GM12873 (cell line): ENCODE measurements at regions not wholly inside any gene's neighbourhood (a gene's known extent, or its start where the extent isn't known, plus 50 kb on each side); places are given as distances from the start of the nearest gene placed in this dataset.

Experiments used
- TF ChIP-seq, protein P1 (sequence below): IDR thresholded peaks from 2 replicates; pipeline ENCODE4 v1.5.1; 2012; ENCODE audit warnings: low read depth, mild to moderate bottlenecking, moderate library complexity, low read length, control low read depth; ENCODE audit not compliant: insufficient read depth; ENCODE audit errors: missing control alignments

DNA sequence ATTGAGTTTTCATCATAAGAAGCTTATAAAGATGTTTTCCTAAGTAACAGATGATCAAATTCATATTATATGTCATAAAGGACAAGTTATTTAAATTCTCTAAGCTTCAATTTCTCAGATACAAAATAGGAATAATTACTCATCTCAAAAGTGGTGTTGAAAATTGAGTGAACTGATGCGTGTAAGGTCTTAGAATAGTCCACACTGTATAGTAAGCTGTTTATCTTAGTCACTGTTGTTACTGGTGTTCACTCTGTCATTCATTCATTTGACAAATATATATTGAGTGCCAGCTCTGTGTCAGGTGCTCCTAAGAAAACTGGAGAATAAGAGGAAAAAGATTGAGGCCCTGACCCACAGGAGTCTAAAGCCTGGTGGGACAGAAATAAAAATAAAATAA is 186.3 kb upstream of the BRINP3 start:
- TF ChIP-seq, protein P1, sequence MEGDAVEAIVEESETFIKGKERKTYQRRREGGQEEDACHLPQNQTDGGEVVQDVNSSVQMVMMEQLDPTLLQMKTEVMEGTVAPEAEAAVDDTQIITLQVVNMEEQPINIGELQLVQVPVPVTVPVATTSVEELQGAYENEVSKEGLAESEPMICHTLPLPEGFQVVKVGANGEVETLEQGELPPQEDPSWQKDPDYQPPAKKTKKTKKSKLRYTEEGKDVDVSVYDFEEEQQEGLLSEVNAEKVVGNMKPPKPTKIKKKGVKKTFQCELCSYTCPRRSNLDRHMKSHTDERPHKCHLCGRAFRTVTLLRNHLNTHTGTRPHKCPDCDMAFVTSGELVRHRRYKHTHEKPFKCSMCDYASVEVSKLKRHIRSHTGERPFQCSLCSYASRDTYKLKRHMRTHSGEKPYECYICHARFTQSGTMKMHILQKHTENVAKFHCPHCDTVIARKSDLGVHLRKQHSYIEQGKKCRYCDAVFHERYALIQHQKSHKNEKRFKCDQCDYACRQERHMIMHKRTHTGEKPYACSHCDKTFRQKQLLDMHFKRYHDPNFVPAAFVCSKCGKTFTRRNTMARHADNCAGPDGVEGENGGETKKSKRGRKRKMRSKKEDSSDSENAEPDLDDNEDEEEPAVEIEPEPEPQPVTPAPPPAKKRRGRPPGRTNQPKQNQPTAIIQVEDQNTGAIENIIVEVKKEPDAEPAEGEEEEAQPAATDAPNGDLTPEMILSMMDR = no peak

DNA sequence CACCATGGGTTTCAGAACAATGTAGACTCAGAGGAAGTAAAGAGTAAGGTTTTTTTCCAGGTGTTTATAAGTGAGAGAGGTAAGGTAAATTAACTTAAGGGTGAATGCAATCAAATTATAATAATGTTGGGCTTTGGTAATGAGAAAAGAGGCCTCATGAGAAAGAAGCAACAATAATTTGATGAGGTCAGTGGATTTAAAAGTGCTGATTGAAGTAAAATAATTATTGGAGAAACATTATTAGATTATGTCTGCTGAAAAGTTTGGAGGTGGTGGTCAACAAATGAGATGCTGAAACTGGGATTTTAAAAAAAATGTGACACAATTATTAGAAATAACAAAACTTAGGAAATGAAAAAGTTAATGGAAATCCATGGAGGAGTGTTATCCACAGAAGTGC is 187.4 kb upstream of the BRINP3 start:
- TF ChIP-seq, protein P1 = no peak

DNA sequence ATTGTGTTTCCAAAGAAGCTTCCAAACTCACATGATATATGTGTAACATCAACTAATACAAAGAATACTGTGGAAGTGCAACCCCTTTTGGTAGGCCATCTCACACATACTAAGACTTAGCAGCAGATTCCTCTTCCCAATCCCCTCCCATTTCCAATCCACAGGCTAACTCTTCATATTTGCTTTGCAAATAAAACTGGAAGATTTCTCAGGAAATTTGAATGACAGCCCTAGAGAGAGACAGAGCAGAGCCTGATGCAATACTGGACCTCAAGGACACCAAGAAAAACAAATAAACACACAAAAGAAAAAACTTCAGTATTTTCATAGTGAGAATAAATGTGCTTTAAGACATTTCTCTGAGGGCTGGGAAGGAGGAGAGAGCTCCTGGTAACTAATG is 190.2 kb upstream of the BRINP3 start:
- TF ChIP-seq, protein P1 = no peak

DNA sequence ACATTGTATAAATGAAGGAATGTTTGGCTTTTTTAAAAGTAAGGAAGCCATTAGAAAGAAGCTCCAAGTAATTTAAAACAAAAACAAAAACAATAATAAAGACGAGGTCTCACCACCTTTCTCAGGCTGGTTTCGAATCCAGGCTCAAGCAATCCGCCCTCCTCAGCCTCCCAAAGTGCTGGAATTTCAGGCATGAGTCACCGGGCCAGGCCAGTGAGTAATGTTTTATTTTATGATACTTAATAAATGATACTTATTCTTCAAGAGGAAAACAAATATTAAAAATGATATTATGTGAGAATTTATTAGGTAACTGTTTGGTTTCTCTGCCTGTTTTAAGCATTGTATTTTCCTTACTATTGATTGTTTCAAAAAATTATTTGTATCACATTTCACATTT is 201.4 kb upstream of the BRINP3 start:
- TF ChIP-seq, protein P1 = no peak

DNA sequence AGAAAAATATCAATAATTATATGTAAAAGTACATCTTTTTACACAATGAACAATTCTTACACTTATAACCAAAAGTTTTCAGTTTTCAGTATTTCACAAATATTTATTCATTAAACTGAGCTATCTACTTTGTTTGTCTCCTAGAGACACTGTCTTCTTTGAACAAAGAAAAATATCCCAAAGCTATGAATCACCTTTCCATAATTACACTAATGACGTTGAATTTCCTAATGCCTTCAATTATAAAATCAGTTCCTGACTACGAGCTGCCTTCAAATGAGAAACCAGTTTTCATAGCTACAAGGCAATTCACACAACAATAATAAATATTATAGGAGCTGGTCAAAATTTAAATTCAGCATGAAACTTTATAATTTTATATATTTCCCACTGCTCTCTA is 201.8 kb upstream of the BRINP3 start:
- TF ChIP-seq, protein P1 = no peak

DNA sequence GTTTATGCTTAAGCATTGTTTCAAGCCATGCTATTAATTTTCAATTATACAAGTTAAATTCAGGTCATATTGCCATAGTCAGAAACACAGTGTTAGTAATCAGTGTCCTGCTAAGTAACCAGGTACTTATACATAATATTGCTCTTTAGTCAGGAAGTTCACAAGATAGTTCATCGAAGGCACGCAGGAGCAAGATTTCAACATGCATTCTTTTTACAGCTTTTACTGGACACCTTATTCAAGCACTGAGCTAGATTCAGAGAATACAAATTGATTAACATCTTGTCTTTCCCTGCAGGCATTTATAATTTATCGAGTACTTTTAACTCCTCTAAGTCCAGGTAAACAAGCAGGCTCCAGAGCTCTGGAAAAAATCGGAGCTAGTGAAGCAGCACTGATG is 202.3 kb upstream of the BRINP3 start:
- TF ChIP-seq, protein P1 = no peak

DNA sequence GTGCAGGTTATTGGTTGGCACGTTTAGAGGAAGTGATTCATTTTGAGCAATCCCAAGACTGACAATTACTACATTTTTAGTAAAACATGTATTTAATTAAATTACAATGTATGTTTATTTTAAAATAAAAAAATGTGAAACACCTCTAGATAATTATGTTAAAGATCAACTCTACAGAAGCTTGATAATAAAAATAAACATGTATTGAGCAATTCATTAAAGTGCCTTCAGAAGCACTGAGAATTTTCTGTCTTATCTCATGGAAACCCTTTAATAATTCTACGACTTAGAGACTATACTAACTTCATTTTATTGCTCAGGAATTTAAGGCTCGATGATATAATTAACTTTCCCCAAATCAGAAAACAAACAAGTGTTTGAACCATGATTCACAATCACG is 208.0 kb upstream of the BRINP3 start:
- TF ChIP-seq, protein P1 = no peak
